HG02642 (cell line): ENCODE measurements at regions not wholly inside any gene's neighbourhood (a gene's known extent, or its start where the extent isn't known, plus 50 kb on each side); places are given as distances from the start of the nearest gene placed in this dataset.
A peak's percentile ranks its signal among the peaks of the same experiment; 100 is the strongest.
"Not testable (repeated sequence)": the region's sequence is repeated elsewhere in the genome, so short reads cannot be mapped to it uniquely, and the experiment has no call there.

Experiments
- ATAC-seq: cut with Tn5 transposase; IDR thresholded peaks from one replicate; pipeline ENCODE4 v1.9.1; 2021; ENCODE audit warnings: mild to moderate bottlenecking; ENCODE audit not compliant: unreplicated experiment, poor library complexity

DNA sequence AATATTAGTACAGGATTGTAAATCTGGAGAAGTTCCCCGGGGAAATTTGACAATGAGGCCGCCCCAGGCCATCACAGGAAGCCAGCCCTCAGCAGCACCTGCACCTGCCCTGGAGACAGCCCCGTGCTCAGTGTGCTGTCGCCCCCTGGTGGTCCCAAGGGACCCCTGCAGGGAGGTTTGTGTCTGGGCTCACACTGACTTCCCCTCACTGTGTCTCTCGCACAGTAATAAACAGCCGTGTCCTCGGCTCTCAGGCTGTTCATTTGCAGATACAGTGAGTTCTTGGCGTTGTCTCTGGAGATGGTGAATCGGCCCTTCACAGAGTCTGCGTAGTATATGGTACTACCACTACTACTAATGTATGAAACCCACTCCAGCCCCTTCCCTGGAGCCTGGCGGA, 1011.2 kb downstream of the TMEM121 start:
- ATAC-seq = not testable (repeated sequence)

DNA sequence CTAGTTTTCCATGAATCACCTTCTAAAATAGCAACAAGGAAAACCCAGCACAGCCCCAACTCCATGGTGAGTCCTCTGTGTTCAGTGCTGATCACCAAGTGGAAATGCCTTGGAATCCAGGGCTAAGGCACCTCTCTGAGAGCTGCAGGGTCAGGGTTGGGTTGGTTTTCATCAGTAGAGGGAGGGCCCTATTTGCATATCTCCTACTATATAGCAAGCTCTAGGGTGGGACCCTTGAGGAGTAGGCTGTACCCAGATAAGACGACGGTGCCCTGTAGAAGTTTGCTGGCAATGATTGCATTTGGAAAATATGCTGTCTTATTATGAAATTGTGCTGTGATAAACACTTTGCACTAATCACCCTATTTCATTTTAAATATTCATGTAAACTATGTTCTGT, 1011.8 kb downstream of the TMEM121 start:
- ATAC-seq = no peak

DNA sequence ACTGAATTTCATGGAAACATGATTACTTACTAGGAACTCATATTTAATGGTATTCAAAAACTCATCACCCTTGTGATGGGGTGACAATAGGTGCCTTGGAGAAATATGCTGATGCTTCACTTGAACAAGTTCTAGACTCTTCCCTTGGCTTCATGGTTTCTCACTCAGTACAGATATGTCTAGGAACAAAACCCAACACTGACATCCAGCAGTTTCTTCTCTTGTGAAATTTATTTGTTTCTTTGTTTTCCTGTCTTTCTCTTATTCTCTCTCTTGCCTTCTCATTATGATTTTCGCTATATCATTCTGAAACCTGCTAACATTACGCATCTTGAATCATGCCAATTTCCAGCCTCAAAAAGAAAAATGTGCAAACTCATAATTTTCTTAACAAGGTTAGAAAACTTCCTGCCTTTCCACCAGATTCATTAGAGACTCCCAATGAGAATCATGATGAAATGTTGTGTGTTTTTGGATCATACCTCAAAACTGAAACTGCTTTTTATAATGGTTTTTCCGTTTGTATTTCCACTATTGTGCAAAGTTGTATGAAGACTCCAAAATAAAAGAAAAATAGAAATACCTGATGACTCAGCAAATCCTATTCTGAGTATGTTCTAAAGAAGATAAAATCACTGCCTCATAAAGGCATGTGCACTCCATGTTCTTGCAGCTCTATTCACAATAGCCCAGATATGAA, 1021.5 kb downstream of the TMEM121 start:
- no peak for ATAC-seq

DNA sequence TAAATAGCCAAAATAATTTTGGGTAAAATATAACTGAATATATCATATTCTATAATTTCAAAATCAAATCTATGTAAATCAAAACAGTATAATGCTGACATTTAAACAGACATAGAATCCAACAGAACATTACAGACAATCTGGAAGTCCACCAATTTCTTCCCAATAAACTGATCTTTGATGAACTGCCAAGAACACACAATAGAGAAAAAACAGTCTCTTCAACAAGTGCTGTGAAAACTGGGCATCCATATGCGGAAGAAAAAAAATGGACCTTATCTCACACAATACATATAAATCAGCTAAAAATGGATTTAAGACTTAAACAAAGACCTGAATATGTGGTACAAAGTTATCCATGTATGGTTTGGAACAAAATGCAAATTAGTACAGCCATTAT, 1022.7 kb downstream of the TMEM121 start:
- ATAC-seq = no peak

DNA sequence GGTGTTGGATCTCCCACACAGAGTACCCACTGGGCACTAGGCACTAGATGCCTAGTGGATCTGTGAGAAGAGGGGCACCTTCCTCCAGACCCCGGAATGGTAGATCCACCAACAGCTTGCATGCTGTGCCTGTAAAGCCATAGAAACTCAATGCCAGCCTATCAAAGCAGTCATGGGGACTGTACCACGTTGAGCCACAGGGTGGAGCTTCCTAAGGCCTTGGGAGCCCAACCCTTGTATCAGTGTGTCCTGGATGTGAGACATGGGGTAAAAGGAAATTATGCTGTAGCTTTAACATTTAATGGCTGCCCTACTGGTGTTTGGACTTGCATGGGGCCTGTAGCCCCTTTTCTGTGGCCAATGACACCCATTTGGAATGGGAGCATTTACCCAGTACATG, 1024.9 kb downstream of the TMEM121 start:
- no peak for ATAC-seq

DNA sequence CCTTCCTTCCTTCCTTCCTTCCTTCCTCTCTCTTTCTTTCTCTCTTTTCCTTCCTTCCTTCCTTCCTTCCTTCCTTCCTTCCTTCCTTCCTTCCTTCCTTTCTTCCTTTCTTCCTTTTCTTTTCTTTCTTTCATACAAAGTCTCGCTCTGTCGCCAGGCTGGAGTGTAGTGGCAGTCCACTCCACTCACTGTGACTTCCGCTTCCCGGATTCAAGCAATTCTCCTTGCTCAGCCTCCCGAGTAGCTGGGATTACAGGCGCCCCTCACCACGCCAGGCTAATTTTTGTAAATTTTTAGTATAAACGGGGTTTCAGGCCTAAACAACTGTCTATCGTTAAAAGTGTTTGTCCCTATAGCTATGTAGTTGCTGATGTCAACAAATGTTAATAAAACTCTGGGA, 1029.8 kb downstream of the TMEM121 start:
- ATAC-seq = not testable (repeated sequence)

DNA sequence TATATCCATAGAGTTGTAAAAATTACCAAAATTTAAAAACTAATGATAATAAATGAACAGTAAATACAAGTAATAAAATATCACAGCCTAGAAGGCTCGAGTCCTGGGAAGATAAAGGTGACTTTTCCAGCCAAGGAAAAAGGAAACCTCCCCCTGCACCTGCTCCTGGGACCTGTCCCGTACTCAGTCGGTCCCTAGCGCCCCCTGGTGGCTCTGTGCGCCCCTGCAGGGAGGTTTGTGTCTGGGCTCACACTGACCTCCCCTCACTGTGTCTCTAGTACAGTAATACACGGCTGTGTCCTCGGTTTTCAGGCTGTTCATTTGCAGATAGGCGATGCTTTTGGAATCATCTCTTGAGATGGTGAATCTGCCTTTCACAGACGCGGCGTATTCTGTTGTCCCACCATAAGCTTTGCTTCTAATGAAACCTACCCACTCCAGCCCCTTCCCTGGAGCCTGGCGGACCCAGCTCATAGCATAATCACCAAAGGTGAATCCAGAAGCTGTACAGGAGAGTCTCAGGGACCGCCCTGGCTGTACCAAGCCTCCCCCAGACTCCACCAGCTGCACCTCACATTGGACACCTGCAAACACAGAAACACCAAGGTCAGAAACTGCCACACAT, 1030.4 kb downstream of the TMEM121 start:
- no peak for ATAC-seq

DNA sequence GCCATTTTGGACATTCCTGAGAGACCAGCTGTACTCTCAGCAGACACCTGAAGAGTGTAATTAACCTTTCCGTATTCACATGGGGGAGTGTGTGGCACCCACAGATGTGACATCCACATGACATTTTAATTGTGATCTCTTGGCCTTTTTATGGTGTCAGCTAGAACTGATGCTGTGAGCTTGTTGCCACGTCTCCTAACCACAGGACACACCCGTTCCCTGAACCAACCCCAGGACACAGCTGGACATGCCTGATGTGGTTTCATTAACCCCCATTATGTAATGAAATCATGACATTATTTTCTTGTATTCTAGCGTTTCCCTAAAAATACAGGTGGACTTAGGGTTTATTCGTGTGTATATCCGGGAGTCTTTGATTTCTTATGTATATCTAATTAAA, 1036.1 kb downstream of the TMEM121 start:
- ATAC-seq = no peak

DNA sequence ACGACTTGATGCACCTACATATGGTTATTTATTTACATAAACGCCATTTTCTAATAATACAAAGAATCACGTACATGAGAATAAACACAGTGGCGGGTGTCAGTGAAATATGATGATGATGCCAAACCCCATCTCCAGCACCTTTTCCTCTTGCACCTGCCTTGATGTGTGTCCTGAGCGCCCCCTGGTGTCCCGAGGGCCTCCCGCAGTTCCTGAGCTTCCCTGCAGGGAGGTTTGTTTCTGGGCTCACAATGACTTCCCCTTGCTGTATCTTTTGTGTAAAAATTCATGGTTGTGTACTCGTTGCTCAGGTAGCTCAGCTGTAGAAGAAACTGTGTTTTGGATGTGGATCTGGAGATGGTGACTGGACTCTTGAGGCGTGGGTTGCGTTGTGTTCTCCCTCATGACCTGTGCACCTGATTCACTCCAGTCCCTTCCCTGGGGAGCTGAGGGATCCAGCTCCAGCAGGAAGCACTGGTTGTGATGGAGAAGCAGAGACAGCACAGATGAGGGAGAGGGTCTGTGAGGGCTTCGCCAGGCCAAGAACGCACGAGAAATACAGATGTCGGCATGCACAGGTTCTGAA, 1037.8 kb downstream of the TMEM121 start:
- no peak for ATAC-seq

DNA sequence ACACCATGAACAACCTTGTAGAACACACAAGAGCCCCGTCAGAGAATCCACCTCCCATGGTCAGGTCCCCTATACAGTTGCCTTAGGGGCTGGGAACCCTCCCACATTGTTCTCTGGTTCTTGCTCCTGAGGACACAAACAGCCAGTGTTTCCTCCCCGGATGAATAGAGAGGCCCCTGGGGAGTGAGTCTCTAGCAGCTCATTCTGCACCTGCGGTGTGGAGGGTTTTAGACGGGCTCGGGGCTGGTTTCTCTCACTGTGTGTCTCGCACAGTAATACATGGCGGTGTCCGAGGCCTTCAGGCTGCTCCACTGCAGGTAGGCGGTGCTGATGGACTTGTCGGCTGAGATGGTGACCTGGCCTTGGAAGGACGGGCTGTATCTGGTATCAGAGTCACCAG, 1052.1 kb downstream of the TMEM121 start:
- no peak for ATAC-seq

DNA sequence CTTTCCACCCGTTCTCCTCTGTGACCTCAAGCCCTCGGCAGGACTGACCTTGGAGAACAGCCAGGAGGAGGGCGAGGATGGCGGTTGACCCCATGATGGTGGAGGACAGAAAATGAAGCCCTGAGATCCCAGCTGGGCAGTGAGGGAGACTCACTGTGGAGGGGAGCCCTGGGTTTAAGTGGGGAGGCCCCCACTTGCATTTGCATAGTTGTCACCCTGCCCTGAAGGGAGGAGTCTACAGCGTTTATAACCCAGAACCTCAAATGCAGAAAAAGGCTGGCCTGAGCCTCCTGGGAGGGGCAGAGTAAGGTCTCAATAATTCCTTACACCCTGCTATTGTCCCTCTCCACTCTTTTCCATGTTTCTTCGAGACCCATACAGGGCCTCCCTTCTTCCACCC, 1052.7 kb downstream of the TMEM121 start:
- no peak for ATAC-seq

DNA sequence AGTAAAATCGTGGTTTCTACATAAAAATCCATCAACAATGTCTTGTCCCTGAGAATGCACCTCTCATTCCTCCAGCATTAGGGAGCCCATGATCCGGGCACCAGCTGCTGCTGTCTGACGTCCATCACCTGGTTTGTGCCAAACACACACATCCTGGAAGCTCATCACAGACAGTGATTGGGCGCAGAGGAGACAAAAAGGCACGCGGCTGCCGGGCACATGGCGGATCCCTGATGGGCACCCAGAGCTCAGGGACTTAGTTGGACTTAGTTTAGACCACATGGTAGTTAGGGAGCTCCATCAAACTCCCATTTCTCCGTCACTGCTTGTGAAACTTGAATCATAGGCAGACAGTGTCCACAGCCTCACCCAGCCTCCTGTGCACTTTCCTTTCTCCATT, 1059.3 kb downstream of the TMEM121 start:
- ATAC-seq = no peak

DNA sequence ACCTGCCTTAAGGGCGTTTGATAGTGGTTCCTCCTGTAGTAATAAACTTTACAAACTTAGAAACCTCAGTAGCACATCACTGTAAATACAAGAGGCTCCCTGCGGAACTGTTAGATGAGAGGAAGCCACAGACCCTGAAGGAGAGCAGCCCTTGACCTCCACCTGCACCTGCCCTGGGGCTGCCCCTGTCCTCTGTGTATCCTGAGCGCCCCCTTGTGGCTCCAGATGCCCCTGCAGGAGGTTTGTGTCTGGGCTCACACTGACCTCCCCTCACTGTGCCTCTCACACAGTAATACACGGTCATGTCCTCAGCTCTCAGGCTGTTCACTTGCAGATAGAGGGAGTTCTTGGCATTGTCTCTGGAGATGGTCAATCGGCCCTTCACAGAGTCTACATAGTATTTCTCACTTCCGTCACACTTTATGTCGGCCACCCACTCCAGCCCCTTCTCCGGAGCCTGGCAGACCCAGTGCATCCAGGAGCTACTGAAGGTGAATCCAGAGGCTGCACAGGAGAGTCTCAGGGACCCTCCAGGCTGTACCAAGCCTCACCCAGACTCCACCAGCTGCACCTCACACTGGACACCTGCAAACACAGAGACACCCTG, 1059.8 kb downstream of the TMEM121 start:
- ATAC-seq = peak; percentile 51

DNA sequence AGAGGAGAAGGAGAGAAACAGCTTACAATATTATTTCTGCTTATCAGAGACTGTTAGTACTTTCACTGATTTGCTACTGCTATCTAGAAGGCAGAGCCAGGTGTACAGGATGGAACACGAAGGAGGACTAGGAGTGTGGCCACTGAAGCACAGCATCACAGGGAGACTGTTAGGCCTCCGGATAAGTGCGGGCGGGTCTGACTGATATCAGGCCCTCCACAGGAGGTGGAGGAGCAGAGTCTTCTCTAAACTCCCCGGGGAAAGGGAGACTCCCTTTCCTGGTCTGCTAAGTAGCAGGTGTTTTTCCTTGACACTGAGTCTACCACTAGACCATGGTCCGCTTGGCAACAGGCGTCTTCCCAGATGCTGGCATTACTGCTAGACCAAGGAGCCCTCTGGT, 1065.2 kb downstream of the TMEM121 start:
- ATAC-seq = not testable (repeated sequence)

DNA sequence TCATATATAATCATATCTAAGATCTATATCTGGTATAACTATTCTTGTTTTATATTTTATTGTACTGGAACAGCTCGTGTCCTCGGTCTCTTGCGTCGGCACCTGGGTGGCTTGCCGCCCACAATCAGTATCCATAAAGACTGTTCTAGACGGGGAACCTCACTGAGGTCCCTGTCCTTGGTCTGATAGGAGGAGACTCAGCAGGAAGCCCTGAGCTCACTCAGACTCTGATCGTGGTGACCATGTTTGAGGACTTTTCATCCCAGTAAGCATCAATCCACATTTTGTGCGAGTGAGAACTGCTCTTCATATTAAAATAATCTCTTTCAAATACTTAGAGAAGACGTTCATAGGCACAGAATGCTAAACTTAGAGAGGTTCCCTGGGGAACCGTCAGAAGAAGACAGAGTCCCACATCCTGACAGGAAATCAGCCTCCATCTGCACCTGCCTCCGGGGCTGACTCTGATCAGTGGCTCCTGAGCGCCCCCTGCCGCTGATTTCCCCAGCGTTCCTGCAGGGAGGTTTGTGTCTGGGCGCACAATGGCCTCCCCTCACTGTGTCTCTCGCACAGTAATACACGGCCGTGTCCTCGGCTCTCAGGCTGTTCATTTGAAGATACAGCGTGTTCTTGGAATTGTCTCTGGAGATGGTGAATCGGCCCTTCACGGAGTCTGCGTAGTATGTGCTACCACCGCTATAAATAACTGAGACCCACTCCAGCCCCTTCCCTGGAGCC, 1065.9 kb downstream of the TMEM121 start:
- ATAC-seq = not testable (repeated sequence)

DNA sequence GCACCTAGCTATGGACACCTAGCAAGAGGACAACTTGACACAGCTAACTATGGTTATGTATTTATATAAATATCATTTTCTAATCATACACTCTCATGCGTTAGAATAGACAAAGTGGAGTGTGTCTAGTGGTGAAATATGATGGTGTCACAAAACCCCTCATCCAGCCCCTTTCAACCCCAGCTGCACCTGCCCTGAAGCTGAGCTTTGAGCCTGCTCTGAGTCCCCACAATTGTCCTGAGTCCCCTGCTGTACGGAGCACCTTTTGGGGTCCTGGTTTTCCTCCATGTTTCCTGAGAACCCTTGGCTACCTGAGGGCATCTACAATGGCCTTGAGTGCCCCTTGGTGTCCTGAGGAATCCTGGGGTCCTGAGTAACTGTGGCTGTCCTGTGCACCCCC, 1072.8 kb downstream of the TMEM121 start:
- ATAC-seq = no peak

DNA sequence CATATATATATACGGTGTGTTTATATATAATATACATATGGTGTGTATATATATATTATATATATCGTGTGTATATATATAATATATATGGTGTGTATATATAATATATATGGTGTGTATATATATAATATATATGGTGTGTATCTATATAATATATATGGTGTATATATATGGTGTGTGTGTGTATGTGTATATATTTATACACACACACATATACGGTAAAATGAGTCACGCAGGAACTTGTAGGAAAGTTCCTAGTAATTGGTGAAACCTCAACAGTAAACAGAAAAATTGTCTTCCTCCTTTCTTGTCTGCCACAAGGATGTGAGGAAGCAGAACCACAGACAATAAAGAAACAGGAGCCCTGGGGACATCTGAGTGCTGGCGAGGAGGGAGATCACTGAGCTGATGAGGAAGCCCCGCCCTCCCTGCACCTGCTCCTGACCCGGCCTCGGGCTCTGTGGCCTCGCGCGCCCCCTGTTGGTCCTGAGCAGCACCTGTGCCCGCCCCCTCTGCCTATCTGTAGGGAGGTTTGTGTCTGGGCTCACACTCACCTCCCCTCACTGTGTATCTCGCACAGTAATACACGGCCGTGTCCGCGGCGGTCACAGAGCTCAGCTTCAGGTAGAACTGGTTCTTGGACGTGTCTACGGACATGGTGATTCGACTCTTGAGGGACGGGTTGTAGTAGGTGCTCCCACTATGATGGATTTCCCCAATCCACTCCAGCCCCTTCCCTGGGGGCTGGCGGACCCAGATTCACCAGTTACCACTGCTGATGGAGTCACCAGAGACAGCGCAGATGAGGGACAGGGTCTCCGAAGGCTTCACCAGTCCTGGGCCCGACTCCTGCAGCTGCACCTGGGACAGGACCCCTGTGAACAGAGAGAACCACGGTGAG, 1079.4 kb downstream of the TMEM121 start:
- no peak for ATAC-seq

DNA sequence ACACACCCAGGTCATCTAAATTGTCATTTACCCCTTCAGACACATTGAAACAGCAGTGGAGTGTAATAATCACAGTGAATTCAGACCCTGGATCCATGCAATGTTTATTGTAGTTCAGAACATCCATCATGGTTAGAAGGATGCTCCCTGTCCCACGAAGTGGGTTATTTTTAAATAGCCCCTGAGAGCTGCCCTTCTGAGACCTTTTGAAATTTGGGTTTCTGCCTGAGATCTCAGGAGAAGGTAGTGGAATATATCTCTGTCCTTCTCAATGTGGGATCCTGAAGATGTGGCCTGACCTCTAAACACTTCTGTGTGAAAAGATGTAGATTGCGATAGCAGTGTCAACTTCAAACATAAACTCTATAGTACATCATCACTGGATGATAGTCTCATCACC, 1080.6 kb downstream of the TMEM121 start:
- no peak for ATAC-seq

DNA sequence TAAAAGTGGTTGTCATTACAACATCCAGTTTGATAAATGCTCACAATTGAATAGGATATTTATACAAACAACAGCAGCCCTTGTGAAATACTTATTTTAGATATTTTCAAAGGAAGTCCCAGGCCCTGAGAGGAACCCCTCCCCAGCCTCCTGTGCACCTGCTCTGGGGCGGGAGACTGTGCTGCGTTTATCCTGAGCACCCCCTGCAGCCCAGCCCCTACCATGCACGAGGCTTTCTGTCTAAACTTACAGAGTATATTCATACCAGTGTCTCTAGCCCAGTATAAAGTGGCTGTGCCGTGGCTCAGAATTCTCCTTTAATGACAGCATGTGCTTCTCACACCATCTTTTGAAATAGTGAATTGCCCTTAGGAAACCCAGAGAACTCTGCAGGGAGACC, 1084.3 kb downstream of the TMEM121 start:
- no peak for ATAC-seq

DNA sequence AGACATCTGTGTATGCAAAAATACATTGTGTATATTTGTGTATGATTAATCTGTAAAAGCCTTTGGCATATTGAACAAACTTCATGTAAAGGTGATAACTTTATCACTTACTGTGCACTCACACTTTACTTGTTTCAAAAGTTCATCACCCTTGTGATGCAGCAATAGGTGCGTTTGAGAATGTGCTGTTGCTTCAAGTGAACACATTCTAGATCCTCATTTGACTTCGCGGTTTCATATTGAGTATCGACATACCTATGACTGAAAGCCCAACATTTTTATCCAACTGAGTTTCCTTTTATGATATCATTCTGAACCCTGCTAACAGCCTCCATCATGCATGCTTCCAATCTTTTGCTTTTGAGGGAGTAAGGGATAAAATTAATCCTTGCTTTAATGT, 1086.9 kb downstream of the TMEM121 start:
- no peak for ATAC-seq
